H1 (cell line): ENCODE measurements at regions not wholly inside any gene's neighbourhood (a gene's known extent, or its start where the extent isn't known, plus 50 kb on each side); places are given as distances from the start of the nearest gene placed in this dataset.

ENCODE experiments used
- NRF1 ChIP-seq: IDR thresholded peaks from 2 replicates; pipeline ENCODE4 v1.6.1; 2011; ENCODE audit warnings: mild to moderate bottlenecking, low read depth, low read length, improper control_type of control experiment
- PHF8 ChIP-seq: fragments of 200-600 bp; sonication (generic); conservative IDR thresholded peaks from 2 replicates; pipeline ENCODE4 v1.7.1; 2012; ENCODE audit warnings: low read depth, mild to moderate bottlenecking, inconsistent platforms, low read length, moderate library complexity
- RFX5 ChIP-seq: IDR thresholded peaks from 2 replicates; pipeline ENCODE4 v1.6.1; 2011; ENCODE audit warnings: low read depth, low read length, improper control_type of control experiment, borderline replicate concordance
- TF ChIP-seq, protein P1 (sequence below): fragments of 300-600 bp; sonication (generic); IDR thresholded peaks from 2 replicates; pipeline ENCODE4 v1.7.1; 2012; ENCODE audit warnings: low read length, moderate library complexity, mild to moderate bottlenecking, inconsistent platforms; ENCODE audit not compliant: insufficient replicate concordance

DNA sequence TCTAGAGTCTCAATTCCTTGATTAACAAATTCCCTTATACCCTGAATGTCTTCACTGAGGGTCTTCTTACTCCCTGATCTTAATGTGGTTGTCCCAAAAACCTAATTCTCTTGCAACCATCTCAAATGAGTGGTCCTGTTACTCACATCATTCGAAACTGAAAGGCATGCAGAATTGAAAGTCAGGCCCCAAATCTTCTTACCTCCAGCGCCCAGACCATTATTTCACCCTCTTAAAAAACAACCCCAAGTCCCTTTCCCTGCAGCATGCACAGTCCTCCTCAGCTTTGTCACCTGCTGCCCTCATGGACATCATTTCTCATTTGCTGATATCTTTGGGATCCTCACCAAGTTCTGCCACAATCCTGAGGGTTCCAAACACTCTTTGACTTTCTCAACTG is 230.1 kb downstream of the SEC16B start (continued):
- TF ChIP-seq, protein P1, sequence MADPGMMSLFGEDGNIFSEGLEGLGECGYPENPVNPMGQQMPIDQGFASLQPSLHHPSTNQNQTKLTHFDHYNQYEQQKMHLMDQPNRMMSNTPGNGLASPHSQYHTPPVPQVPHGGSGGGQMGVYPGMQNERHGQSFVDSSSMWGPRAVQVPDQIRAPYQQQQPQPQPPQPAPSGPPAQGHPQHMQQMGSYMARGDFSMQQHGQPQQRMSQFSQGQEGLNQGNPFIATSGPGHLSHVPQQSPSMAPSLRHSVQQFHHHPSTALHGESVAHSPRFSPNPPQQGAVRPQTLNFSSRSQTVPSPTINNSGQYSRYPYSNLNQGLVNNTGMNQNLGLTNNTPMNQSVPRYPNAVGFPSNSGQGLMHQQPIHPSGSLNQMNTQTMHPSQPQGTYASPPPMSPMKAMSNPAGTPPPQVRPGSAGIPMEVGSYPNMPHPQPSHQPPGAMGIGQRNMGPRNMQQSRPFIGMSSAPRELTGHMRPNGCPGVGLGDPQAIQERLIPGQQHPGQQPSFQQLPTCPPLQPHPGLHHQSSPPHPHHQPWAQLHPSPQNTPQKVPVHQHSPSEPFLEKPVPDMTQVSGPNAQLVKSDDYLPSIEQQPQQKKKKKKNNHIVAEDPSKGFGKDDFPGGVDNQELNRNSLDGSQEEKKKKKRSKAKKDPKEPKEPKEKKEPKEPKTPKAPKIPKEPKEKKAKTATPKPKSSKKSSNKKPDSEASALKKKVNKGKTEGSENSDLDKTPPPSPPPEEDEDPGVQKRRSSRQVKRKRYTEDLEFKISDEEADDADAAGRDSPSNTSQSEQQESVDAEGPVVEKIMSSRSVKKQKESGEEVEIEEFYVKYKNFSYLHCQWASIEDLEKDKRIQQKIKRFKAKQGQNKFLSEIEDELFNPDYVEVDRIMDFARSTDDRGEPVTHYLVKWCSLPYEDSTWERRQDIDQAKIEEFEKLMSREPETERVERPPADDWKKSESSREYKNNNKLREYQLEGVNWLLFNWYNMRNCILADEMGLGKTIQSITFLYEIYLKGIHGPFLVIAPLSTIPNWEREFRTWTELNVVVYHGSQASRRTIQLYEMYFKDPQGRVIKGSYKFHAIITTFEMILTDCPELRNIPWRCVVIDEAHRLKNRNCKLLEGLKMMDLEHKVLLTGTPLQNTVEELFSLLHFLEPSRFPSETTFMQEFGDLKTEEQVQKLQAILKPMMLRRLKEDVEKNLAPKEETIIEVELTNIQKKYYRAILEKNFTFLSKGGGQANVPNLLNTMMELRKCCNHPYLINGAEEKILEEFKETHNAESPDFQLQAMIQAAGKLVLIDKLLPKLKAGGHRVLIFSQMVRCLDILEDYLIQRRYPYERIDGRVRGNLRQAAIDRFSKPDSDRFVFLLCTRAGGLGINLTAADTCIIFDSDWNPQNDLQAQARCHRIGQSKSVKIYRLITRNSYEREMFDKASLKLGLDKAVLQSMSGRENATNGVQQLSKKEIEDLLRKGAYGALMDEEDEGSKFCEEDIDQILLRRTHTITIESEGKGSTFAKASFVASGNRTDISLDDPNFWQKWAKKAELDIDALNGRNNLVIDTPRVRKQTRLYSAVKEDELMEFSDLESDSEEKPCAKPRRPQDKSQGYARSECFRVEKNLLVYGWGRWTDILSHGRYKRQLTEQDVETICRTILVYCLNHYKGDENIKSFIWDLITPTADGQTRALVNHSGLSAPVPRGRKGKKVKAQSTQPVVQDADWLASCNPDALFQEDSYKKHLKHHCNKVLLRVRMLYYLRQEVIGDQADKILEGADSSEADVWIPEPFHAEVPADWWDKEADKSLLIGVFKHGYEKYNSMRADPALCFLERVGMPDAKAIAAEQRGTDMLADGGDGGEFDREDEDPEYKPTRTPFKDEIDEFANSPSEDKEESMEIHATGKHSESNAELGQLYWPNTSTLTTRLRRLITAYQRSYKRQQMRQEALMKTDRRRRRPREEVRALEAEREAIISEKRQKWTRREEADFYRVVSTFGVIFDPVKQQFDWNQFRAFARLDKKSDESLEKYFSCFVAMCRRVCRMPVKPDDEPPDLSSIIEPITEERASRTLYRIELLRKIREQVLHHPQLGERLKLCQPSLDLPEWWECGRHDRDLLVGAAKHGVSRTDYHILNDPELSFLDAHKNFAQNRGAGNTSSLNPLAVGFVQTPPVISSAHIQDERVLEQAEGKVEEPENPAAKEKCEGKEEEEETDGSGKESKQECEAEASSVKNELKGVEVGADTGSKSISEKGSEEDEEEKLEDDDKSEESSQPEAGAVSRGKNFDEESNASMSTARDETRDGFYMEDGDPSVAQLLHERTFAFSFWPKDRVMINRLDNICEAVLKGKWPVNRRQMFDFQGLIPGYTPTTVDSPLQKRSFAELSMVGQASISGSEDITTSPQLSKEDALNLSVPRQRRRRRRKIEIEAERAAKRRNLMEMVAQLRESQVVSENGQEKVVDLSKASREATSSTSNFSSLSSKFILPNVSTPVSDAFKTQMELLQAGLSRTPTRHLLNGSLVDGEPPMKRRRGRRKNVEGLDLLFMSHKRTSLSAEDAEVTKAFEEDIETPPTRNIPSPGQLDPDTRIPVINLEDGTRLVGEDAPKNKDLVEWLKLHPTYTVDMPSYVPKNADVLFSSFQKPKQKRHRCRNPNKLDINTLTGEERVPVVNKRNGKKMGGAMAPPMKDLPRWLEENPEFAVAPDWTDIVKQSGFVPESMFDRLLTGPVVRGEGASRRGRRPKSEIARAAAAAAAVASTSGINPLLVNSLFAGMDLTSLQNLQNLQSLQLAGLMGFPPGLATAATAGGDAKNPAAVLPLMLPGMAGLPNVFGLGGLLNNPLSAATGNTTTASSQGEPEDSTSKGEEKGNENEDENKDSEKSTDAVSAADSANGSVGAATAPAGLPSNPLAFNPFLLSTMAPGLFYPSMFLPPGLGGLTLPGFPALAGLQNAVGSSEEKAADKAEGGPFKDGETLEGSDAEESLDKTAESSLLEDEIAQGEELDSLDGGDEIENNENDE: no peak
- TF ChIP-seq PHF8: no peak
- TF ChIP-seq NRF1: no peak
- no peak for TF ChIP-seq RFX5
- TF ChIP-seq, all 59 proteins: peak for 0
